ENCODE measurements at regions not wholly inside any gene's neighbourhood (a gene's known extent, or its start where the extent isn't known, plus 50 kb on each side); places are given as distances from the start of the nearest gene placed in this dataset.

DNA sequence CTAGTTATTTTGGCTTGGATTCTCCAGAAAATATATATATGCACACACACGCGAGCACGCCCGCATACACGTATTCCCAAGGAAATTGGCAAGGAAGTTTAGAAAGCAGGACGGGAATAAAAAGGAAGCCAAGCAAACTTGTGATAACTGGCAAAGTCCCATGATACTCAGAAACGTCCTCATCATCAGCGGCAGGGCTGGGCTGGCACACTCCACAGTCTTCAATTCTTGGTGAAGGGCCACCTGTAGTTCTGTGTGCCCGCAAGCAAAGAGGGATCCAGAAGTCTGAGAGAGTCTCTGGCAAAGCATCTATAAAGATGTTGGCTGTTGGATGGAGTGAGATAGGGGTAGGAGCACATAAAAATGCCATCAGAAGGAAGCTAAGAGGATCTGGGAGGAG is 289.3 kb upstream of the CTNND2 start:
- CTCF ChIA-PET (ENCODE audit: unreplicated experiment): no interaction called here
- H3K4me1 ChIP-seq (ENCODE audit: insufficient read depth, low read length, poor library complexity, severe bottlenecking): no peaks in the 10 kb centered on the region
- H3K9me2 ChIP-seq (ENCODE audit: insufficient read depth, low read length): no peaks in the 10 kb centered on the region
- TF ChIP-seq, protein P1, sequence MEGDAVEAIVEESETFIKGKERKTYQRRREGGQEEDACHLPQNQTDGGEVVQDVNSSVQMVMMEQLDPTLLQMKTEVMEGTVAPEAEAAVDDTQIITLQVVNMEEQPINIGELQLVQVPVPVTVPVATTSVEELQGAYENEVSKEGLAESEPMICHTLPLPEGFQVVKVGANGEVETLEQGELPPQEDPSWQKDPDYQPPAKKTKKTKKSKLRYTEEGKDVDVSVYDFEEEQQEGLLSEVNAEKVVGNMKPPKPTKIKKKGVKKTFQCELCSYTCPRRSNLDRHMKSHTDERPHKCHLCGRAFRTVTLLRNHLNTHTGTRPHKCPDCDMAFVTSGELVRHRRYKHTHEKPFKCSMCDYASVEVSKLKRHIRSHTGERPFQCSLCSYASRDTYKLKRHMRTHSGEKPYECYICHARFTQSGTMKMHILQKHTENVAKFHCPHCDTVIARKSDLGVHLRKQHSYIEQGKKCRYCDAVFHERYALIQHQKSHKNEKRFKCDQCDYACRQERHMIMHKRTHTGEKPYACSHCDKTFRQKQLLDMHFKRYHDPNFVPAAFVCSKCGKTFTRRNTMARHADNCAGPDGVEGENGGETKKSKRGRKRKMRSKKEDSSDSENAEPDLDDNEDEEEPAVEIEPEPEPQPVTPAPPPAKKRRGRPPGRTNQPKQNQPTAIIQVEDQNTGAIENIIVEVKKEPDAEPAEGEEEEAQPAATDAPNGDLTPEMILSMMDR (conservative IDR thresholded peaks at IDR 0.05; ENCODE audit: low read length): no peak
- TF ChIP-seq EZH2phosphoT487 (IDR thresholded peaks at IDR 0.05; ENCODE audit: borderline replicate concordance, low read depth, low read length): no peak
- POLR2A ChIA-PET: no interaction called here
- no peak overlapping the region for H2AFZ ChIP-seq (ENCODE audit: low read length)
- intact Hi-C loops (cut with micrococcal nuclease; ENCODE audit: unreplicated experiment): no loop called here
- H3K4me3 ChIP-seq (ENCODE audit: low read depth, low read length, poor library complexity, severe bottlenecking): no peak overlapping the region
- DNase-seq (ENCODE audit: low spot score): no peak
- no peaks in the 10 kb centered on the region for H4K20me1 ChIP-seq (ENCODE audit: insufficient read depth, low read length)
- H3K36me3 ChIP-seq (ENCODE audit: insufficient read depth, low read length): no peaks in the 10 kb centered on the region
- H3K79me2 ChIP-seq (ENCODE audit: insufficient read depth, low read depth, low read length): no peaks in the 10 kb centered on the region
- no peak overlapping the region for H3K27ac ChIP-seq (ENCODE audit: low read depth, low read length, poor library complexity, severe bottlenecking)
- H3K9me3 ChIP-seq (ENCODE audit: low read length): no peaks in the 10 kb centered on the region
- no TSS peak for BruUV-seq (replicated peaks)
- H3K4me2 ChIP-seq (ENCODE audit: low read length): no peak overlapping the region

DNA sequence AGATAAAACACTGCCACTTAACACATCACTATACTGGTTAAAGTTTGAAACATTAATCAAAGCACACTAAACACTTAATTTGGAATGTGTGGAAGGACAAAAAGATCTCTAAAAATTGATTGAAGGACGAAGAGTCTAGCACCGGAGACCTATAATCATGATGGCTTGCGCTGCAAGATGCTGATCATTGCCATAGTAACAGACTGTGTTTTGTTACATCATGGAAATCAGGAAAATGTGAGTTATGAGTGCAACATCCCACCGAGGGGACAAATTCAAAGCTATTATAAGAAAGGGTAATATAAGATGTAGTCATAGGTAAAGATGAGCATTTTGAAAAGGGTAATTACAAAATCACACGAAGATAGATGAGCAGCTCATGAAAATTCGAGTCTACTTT is 278.8 kb upstream of the CTNND2 start:
- no TSS peak for BruUV-seq (replicated peaks)
- Histone ChIP-seq H3K27ac (ENCODE audit: low read depth, low read length, poor library complexity, severe bottlenecking) (no peak overlapping the region), H3K4me1 (ENCODE audit: insufficient read depth, low read length, poor library complexity, severe bottlenecking) (no peaks in the 10 kb centered on the region), H3K4me3 (ENCODE audit: low read depth, low read length, poor library complexity, severe bottlenecking) (no peak overlapping the region), H3K9me2 (ENCODE audit: insufficient read depth, low read length) (no peaks in the 10 kb centered on the region), H3K36me3 (ENCODE audit: insufficient read depth, low read length) (no peaks in the 10 kb centered on the region), H4K20me1 (ENCODE audit: insufficient read depth, low read length) (no peaks in the 10 kb centered on the region), H2AFZ (ENCODE audit: low read length) (no peak overlapping the region), H3K79me2 (ENCODE audit: insufficient read depth, low read depth, low read length) (no peaks in the 10 kb centered on the region), H3K4me2 (ENCODE audit: low read length) (no peak overlapping the region), H3K9me3 (ENCODE audit: low read length) (no peaks in the 10 kb centered on the region)
- intact Hi-C loops (cut with micrococcal nuclease; ENCODE audit: unreplicated experiment): no loop called here
- ChIA-PET CTCF (ENCODE audit: unreplicated experiment) (no interaction called here), POLR2A (no interaction called here)
- DNase-seq (ENCODE audit: low spot score): no peak
- no peak for TF ChIP-seq EZH2phosphoT487 (IDR thresholded peaks at IDR 0.05; ENCODE audit: borderline replicate concordance, low read depth, low read length)
- TF ChIP-seq, protein P1 (conservative IDR thresholded peaks at IDR 0.05; ENCODE audit: low read length): no peak

DNA sequence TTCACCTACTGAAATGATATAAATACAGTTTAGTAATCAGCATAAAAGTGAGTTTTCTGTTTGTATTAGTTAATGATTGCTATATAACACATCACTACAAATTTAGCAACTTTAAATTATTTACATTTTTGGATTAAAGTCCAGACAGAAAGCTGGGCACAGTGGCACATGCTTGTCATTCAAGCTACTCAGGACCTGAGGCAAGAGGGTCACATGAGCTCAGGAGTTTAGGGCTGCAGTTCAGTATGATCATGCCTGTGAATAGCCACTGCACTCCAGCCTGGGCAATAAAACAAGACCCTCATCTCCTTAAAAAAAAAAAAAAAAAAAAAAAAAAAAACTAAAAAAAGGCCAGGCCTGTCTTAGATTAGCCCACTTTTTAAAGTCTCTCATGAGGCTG is 273.6 kb upstream of the CTNND2 start:
- Histone ChIP-seq H3K36me3 (ENCODE audit: insufficient read depth, low read length) (no peaks in the 10 kb centered on the region), H4K20me1 (ENCODE audit: insufficient read depth, low read length) (no peaks in the 10 kb centered on the region), H3K79me2 (ENCODE audit: insufficient read depth, low read depth, low read length) (no peaks in the 10 kb centered on the region), H3K4me3 (ENCODE audit: low read depth, low read length, poor library complexity, severe bottlenecking) (no peak overlapping the region), H3K4me1 (ENCODE audit: insufficient read depth, low read length, poor library complexity, severe bottlenecking) (no peaks in the 10 kb centered on the region), H3K9me3 (ENCODE audit: low read length) (no peaks in the 10 kb centered on the region), H3K4me2 (ENCODE audit: low read length) (no peak overlapping the region), H3K9me2 (ENCODE audit: insufficient read depth, low read length) (no peaks in the 10 kb centered on the region), H3K27ac (ENCODE audit: low read depth, low read length, poor library complexity, severe bottlenecking) (no peak overlapping the region), H2AFZ (ENCODE audit: low read length) (no peak overlapping the region)
- ChIA-PET CTCF (ENCODE audit: unreplicated experiment) (no interaction called here), POLR2A (no interaction called here)
- BruUV-seq (replicated peaks): no TSS peak
- TF ChIP-seq, protein P1 (conservative IDR thresholded peaks at IDR 0.05; ENCODE audit: low read length): no peak
- no peak for TF ChIP-seq EZH2phosphoT487 (IDR thresholded peaks at IDR 0.05; ENCODE audit: borderline replicate concordance, low read depth, low read length)
- intact Hi-C loops (cut with micrococcal nuclease; ENCODE audit: unreplicated experiment): no loop called here
- no peak for DNase-seq (ENCODE audit: low spot score)
